NCI-H446 (cell line): ENCODE measurements at regions not wholly inside any gene's neighbourhood (a gene's known extent, or its start where the extent isn't known, plus 50 kb on each side); places are given as distances from the start of the nearest gene placed in this dataset.
A peak's percentile ranks its signal among the peaks of the same experiment; 100 is the strongest.

Source experiments
- DNase-seq, 2 experiments: peaks; one replicate each; lab custom pipeline; 2025; lab: John Stamatoyannopoulos, UW

GRCh38 chr4:177109769-177110168 is 199.9 kb upstream of the NEIL3 start:
- no peak for DNase-seq

GRCh38 chr4:177116161-177116560 is 193.5 kb upstream of the NEIL3 start:
- no peak for DNase-seq

GRCh38 chr4:177117256-177117655 is 192.4 kb upstream of the NEIL3 start:
- DNase-seq, result no peak

GRCh38 chr4:177118596-177118995 is 191.1 kb upstream of the NEIL3 start:
- DNase-seq, result peak in 1 of 2 experiments; percentile 22

GRCh38 chr4:177119021-177119471 is 190.6 kb upstream of the NEIL3 start:
- no peak for DNase-seq

GRCh38 chr4:177119691-177120090 is 190.0 kb upstream of the NEIL3 start:
- no peak for DNase-seq

GRCh38 chr4:177123811-177124210 is 185.9 kb upstream of the NEIL3 start:
- no peak for DNase-seq

GRCh38 chr4:177124349-177125064 is 185.2 kb upstream of the NEIL3 start:
- no peak for DNase-seq

- DNase-seq, result no peak
These were observed 184.0 kb upstream of the NEIL3 start for GRCh38 chr4:177125656-177126055.

GRCh38 chr4:177127658-177128057 is 182.0 kb upstream of the NEIL3 start:
- DNase-seq, result no peak

- no peak for DNase-seq
These were observed 181.4 kb upstream of the NEIL3 start for GRCh38 chr4:177128306-177128705.

- DNase-seq, result no peak
These were observed 177.9 kb upstream of the NEIL3 start for GRCh38 chr4:177131736-177132135.

- no peak for DNase-seq
These were observed 162.0 kb upstream of the NEIL3 start for GRCh38 chr4:177147668-177148067.

- peak in 1 of 2 experiments; percentile 0 for DNase-seq
These were observed 154.2 kb upstream of the NEIL3 start for GRCh38 chr4:177155454-177155853.

- DNase-seq, result no peak
These were observed 150.1 kb upstream of the NEIL3 start for GRCh38 chr4:177159600-177159999.

GRCh38 chr4:177161781-177162180 is 147.9 kb upstream of the NEIL3 start:
- no peak for DNase-seq

- no peak for DNase-seq
These were observed 146.1 kb upstream of the NEIL3 start for GRCh38 chr4:177163532-177163931.

- DNase-seq, result no peak
These were observed 138.1 kb upstream of the NEIL3 start for GRCh38 chr4:177171588-177171987.

GRCh38 chr4:177175473-177175872 is 134.2 kb upstream of the NEIL3 start:
- DNase-seq, result no peak

- DNase-seq, result no peak
These were observed 132.1 kb upstream of the NEIL3 start for GRCh38 chr4:177177541-177178081.

GRCh38 chr4:177178246-177178645 is 131.4 kb upstream of the NEIL3 start:
- no peak for DNase-seq

- no peak for DNase-seq
These were observed 127.5 kb upstream of the NEIL3 start for GRCh38 chr4:177182166-177182565.

GRCh38 chr4:177182728-177183127 is 126.9 kb upstream of the NEIL3 start:
- no peak for DNase-seq

- DNase-seq, result no peak
These were observed 124.5 kb upstream of the NEIL3 start for GRCh38 chr4:177185151-177185550.
